GM23248 (cell line): ENCODE measurements at regions not wholly inside any gene's neighbourhood (a gene's known extent, or its start where the extent isn't known, plus 50 kb on each side); places are given as distances from the start of the nearest gene placed in this dataset.

Experiments used
- EZH2 ChIP-seq: fragments of 200-600 bp; sonication (generic); IDR thresholded peaks from 2 replicates; pipeline ENCODE4 v1.6.1; 2018; ENCODE audit warnings: antibody characterized with exemption, mild to moderate bottlenecking; ENCODE audit not compliant: insufficient read depth, poor library complexity, severe bottlenecking
- EZH2phosphoT487 ChIP-seq: fragments of 200-600 bp; sonication (generic); IDR thresholded peaks from 2 replicates; pipeline ENCODE4 v1.6.1; 2018; ENCODE audit warnings: antibody characterized with exemption, moderate library complexity, mild to moderate bottlenecking, low read depth; ENCODE audit not compliant: insufficient read depth

DNA sequence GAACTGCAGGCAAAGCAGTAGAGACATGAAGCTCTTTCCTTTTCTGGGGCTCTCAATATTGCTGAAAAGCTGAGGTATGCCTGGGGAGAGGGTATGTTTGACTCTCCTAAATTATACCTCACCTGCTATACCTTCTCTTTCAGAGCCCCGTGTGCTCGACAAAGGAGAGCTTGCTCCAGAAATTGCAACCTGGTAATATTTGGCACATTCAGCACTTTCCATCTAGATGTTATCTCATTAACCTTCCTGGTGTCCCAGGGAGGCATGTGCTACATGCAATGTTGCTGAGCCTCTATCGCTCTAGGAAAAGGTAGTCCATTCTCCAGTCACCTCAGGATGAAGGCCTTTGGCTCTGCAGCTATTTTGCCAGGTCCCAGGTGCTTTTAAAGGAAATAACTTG, 78.5 kb upstream of the ZSWIM6 start:
- TF ChIP-seq EZH2phosphoT487 (no peak), EZH2 (no peak)
